HG03558 (cell line): ENCODE measurements at regions not wholly inside any gene's neighbourhood (a gene's known extent, or its start where the extent isn't known, plus 50 kb on each side); places are given as distances from the start of the nearest gene placed in this dataset.
A peak's percentile ranks its signal among the peaks of the same experiment; 100 is the strongest.

Source experiments
- ATAC-seq: cut with Tn5 transposase; IDR thresholded peaks from one replicate; pipeline ENCODE4 v1.9.1; 2021; ENCODE audit warnings: moderate number of reproducible peaks; ENCODE audit not compliant: unreplicated experiment; ENCODE audit errors: extremely low read depth

DNA sequence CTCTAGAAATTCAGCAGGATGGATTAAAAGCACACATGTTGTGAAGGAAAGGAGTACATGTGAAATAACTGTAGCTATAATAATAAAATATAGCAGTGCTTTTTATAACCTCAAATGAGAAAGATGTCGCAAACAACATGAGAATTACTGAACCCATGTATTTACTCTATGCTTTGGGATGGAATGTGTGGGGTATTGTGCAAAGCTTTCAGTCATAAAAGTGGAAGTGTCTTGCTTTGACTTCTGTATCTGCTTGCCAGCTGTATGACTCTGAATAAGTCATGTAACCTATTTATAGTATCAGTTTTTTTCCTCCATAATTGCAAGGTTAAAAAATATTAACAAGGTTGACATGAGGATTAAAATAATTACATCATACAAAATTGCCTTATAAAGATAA is 519.3 kb upstream of the CADM2 start:
- ATAC-seq: no peak

DNA sequence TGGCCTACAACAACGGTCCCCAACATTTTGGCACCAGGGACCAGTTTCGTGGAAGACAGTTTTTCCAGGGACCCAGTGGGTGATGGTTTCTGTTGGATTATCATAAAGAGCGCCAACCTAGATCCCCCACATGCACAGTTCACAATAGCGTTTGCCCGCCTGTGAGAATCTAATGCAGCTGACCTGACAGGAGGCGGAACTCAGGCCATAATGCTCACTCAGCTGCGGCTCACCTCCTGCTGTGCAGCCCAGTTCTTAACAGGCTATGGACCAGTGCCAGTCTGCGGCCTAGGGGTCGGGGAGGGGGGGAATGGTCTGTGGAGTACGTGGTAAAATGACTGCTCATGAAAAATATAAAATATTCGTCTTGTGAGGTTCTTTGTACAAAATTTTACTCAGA is 518.5 kb upstream of the CADM2 start:
- ATAC-seq: no peak

- ATAC-seq: no peak
These were observed 516.3 kb upstream of the CADM2 start for GRCh38 chr3:84442533-84442932.

DNA sequence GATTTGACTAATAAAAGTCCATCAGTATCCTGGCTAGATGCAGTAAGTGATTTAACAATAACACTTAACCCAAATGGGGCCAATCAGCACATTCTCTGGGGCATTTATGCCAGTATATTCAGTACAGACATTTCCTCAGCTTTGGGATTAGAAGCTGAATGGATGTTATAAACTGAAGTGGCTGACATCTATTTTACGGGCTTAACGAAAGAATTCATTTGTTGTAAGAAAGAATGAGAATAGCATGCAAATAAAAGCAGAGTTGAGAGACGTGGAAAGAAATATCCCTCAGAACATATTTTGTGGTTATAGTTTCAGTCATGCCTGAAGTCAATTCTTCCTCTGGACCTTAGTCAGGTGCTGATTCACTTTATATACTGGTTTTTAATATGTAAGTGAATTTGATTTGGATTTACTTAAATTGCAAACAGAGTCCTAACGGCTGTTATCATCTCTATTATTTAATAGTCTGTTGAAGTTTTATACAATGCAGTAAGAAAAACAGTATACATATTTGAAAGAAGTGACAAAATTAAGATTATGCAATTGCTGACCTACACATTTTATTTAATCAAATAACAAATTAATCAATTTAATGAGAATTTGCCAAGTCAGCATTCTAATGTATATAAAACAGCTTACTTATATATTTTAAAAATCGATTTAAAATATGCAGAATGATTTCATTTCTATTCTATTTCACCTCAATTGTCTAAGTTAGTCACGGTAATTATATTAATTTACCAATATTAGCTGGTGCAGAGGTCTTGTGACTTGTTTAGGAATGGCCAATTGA is 513.9 kb upstream of the CADM2 start:
- ATAC-seq: no peak

- no peak for ATAC-seq
These were observed 471.5 kb upstream of the CADM2 start for GRCh38 chr3:84487296-84487695.

DNA sequence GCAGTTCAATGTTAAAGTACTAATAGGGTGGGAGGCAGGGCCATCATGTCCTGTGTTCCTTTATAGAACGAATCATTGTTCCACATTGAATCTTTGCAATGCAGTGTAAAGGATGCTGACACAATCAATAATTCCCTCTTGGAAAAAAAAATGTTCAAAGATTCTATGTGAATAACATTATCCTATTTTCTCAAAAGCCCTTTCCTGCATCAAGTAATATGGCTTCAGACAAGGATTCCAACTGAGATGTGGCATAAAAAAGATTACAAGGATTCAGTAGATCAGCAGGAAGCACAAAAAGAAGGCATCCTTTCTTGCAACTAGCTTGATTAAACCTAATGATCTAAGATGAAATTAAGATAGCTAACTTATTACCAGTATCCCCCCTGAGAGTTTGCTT is 454.0 kb upstream of the CADM2 start:
- ATAC-seq: no peak

GRCh38 chr3:84510007-84510406 is 448.8 kb upstream of the CADM2 start:
- no peak for ATAC-seq

DNA sequence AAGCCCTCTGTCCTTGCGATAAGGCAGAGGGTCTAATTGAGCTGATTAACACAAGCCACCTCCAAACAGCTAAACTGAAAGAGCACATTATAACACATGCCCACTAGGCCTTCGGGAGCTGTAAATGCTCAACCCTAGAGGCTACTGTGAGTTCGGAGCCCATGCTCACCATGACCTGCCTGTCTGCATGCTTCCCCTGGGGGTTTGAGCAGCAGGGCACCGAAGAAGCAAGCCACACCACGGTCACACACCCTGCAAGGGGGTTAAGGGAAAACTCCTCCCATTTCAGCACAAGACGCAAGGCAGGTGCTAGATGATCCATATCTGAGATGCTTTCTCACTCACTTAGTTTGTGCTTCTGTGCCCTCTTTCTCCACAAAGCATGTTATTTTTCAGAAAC is 435.9 kb upstream of the CADM2 start:
- no peak for ATAC-seq

DNA sequence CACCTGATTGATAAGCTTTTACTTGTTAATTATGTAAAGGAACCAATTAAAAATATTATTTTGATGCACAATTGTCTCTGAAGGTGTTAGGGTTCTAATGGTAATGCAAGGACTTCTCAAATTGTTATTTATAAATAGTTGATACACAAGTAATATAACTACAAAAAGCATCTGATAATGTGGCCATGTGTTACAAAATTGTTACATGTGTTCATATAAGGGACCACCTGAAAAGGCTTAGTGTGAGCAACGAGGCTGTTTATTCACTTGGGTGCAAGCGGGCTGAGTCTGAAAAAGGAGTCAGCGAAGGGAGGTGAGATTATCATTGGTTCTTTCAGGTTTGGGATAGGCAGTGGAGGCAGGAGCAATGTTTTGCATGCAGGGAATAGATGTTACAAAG is 421.9 kb upstream of the CADM2 start:
- ATAC-seq: no peak

GRCh38 chr3:84538597-84538996 is 420.2 kb upstream of the CADM2 start:
- no peak for ATAC-seq

- ATAC-seq: no peak
These were observed 411.6 kb upstream of the CADM2 start for GRCh38 chr3:84547207-84547606.

GRCh38 chr3:84547971-84548970 is 410.5 kb upstream of the CADM2 start:
- peak; percentile 62 for ATAC-seq

DNA sequence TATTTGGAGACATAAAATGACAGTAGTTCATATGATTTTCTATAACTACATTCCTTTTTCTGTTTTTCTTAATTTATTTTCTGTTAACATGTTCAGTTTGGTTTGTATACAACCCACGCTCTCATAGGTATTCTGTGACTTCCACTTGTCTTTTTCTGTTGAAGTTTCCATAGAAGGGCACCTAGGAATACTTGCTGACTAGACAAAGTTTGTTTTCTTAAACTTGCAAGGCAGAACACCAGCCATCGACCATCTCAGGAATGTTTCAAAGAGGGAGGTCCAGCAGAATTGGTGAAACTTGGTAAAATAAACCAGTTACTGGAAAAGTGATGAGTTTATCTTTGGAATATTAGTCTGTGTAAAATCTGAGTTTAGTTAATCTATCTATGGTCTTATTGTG is 403.2 kb upstream of the CADM2 start:
- no peak for ATAC-seq

- ATAC-seq: no peak
These were observed 392.5 kb upstream of the CADM2 start for GRCh38 chr3:84566256-84566655.

DNA sequence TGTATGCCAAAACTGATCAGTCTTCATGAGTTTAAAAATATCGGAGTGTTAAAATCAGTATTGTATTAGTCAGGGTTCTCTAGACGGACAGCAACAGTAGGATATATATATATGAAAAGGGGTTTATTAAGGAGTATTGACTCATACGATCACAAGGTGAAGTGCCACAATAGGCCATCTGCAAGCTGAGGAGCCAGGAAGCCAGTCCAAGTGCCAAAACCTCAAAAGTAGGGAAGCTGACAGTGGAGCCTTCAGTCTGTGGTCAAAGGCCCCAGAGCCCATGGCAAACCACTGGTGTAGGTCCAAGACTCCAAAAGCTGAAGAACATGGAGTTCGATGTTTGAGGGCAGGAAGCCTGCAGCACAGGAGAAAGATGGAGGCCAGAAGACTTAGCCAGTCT is 391.0 kb upstream of the CADM2 start:
- no peak for ATAC-seq

DNA sequence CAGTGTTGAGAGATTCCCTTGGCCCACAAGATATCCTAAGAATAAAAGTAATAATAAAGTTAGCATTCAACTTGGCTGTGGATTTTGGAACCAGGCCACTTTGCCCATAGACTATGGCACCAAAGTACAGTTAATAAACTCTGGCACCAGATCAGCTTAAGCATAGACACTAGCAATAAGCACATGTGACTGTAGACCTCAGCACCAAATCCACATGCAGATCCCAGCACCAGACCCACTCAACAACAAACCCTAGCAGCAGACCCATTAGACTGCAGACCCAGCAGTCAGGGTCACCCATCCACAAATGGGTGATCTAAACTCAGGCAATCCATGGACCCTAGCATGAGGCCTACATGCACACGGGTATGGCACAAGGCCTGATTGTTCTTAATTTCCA is 384.8 kb upstream of the CADM2 start:
- no peak for ATAC-seq

DNA sequence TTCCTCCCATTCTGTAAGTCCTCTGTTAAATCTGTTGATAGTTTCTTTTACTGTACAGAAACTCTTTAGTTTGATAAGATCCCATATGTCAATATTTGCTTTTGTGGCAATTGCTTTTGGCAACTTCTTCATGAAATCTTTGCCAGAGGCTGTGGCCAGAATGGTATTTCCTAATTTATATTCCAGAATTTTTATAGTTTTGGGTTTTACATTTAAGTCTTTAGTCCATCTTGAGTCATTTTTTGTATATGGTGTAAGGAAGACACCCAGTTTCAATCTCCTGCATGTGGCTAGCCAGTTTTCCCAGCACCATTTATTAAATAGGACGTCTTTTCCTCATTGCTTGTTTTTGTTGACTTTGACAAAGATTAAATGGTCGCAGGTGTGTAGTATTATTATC is 372.4 kb upstream of the CADM2 start:
- ATAC-seq: no peak

DNA sequence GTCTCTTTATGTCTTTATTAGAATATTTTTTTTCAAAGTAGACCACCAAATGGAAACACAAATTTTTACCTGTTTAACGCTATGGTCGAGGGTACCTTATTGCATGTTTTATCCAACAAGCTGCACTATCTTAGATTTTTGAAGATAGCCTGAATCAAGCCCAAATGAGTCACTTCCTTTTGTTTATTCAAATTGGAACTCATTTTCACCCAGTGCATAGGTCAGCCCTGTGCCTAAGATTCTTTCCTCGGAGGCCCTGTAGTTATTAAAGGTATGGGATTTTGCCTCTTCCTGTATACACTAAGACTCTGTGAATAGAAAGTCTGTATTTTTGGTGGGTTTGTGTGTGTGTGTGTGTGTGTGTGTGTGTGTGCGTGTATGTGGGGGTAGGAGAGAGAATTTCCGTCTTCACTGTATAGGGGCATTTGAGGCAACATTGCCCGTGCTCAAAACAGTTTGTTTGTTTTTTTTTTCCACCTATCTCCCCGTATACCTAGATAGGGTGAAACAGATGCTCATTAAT is 358.0 kb upstream of the CADM2 start:
- no peak for ATAC-seq

GRCh38 chr3:84601303-84601702 is 357.5 kb upstream of the CADM2 start:
- no peak for ATAC-seq

DNA sequence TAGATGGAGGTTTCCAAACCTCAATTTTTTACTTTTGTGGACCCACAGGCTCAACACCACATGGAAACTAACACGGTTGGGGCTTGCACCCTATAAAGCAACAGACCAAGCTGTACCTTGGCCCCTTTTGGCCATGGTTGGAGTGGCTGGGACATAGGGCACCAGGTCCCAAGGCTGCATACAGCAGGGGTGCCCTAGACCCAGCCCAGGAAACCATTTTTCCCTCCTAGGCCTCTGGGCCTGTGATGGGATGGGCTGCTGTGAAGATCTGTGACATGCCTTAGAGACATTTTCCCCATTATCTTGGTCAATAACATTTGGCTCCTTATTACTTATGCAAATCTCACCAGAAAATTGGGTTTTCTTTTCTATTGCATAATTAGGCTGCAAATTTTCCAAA is 337.0 kb upstream of the CADM2 start:
- no peak for ATAC-seq

- ATAC-seq: no peak
These were observed 324.1 kb upstream of the CADM2 start for GRCh38 chr3:84634668-84635067.
